Chondrocyte (in vitro differentiated cells): ENCODE measurements at regions not wholly inside any gene's neighbourhood (a gene's known extent, or its start where the extent isn't known, plus 50 kb on each side); places are given as distances from the start of the nearest gene placed in this dataset.

Source experiments
- DNase-seq: peaks from one replicate; pipeline ENCODE4 v3.0.0; 2021; ENCODE audit warnings: mixed read lengths, low spot score
- H3K27ac Mint-ChIP-seq: one replicate; pipeline ENCODE4 v1.8.0; 2021; ENCODE audit warnings: mild to moderate bottlenecking, moderate library complexity, mixed read lengths; ENCODE audit not compliant: unreplicated experiment
- H3K27me3 Mint-ChIP-seq: 2 replicates; pipeline ENCODE4 v1.8.0; 2021; ENCODE audit warnings: low read depth, mixed read lengths
- H3K36me3 Mint-ChIP-seq: 2 replicates; pipeline ENCODE4 v1.8.0; 2021; ENCODE audit warnings: low read depth, mixed read lengths
- H3K4me1 Mint-ChIP-seq: 2 replicates; pipeline ENCODE4 v1.8.0; 2021; ENCODE audit warnings: low read depth, mild to moderate bottlenecking, mixed read lengths
- H3K4me3 Mint-ChIP-seq: one replicate; pipeline ENCODE4 v1.8.0; 2021; ENCODE audit warnings: mild to moderate bottlenecking, moderate library complexity, mixed read lengths; ENCODE audit not compliant: unreplicated experiment
- H3K9me3 Mint-ChIP-seq: 2 replicates; pipeline ENCODE4 v1.8.0; 2021; ENCODE audit warnings: low read depth, mixed read lengths
- CTCF ChIP-seq: fragments of 200-600 bp; sonication (generic); IDR thresholded peaks from 2 replicates; pipeline ENCODE4 v1.5.0; 2021; ENCODE audit warnings: antibody characterized with exemption, mild to moderate bottlenecking, moderate library complexity

GRCh38 chr5:63375851-63376250, 586.4 kb downstream of the HTR1A start:
- DNase-seq, result no peak
- H3K27ac Mint-ChIP-seq, result no peak overlapping the region
- no peaks in the 10 kb centered on the region for H3K4me1 Mint-ChIP-seq
- H3K9me3 Mint-ChIP-seq, result peaks cover 3% of the 10 kb centered on the region
- peaks cover 15% of the 10 kb centered on the region for H3K27me3 Mint-ChIP-seq
- no peak overlapping the region for H3K4me3 Mint-ChIP-seq
- H3K36me3 Mint-ChIP-seq, result no peaks in the 10 kb centered on the region
- TF ChIP-seq CTCF, result no peak

GRCh38 chr5:63374085-63374484, 588.2 kb downstream of the HTR1A start:
- Mint-ChIP-seq H3K36me3 (no peaks in the 10 kb centered on the region), H3K4me3 (no peak overlapping the region), H3K4me1 (no peaks in the 10 kb centered on the region), H3K27me3 (peaks cover 19% of the 10 kb centered on the region), H3K9me3 (no peaks in the 10 kb centered on the region), H3K27ac (no peak overlapping the region)
- TF ChIP-seq CTCF, result no peak
- no peak for DNase-seq

- no peak for DNase-seq
- no peak overlapping the region for H3K27ac Mint-ChIP-seq
- TF ChIP-seq CTCF, result no peak
- H3K4me1 Mint-ChIP-seq, result no peaks in the 10 kb centered on the region
- no peaks in the 10 kb centered on the region for H3K9me3 Mint-ChIP-seq
- H3K36me3 Mint-ChIP-seq, result no peaks in the 10 kb centered on the region
- no peak overlapping the region for H3K4me3 Mint-ChIP-seq
- peaks cover 4% of the 10 kb centered on the region for H3K27me3 Mint-ChIP-seq
Measured at GRCh38 chr5:63351164-63351563, 611.1 kb downstream of the HTR1A start.

- H3K27ac Mint-ChIP-seq, result no peak overlapping the region
- no peaks in the 10 kb centered on the region for H3K36me3 Mint-ChIP-seq
- H3K27me3 Mint-ChIP-seq, result no peaks in the 10 kb centered on the region
- no peaks in the 10 kb centered on the region for H3K4me1 Mint-ChIP-seq
- H3K9me3 Mint-ChIP-seq, result peaks cover under 1% of the 10 kb centered on the region
- DNase-seq, result no peak
- no peak overlapping the region for H3K4me3 Mint-ChIP-seq
- TF ChIP-seq CTCF, result no peak
Measured at GRCh38 chr5:63346451-63346850, 615.8 kb downstream of the HTR1A start.

- Mint-ChIP-seq H3K4me3 (no peak overlapping the region), H3K9me3 (peaks cover 2% of the 10 kb centered on the region), H3K27ac (no peak overlapping the region), H3K27me3 (no peaks in the 10 kb centered on the region), H3K4me1 (no peaks in the 10 kb centered on the region), H3K36me3 (no peaks in the 10 kb centered on the region)
- no peak for DNase-seq
- no peak for TF ChIP-seq CTCF
Measured at GRCh38 chr5:63341442-63341841, 620.8 kb downstream of the HTR1A start.
